ENCODE measurements at regions not wholly inside any gene's neighbourhood (a gene's known extent, or its start where the extent isn't known, plus 50 kb on each side); places are given as distances from the start of the nearest gene placed in this dataset.

GRCh38 chr1:218953386-218953785 lies 220.3 kb upstream of the LYPLAL1 start:
- DNase-seq, result no peak

- DNase-seq, result no peak
These were observed 215.7 kb upstream of the LYPLAL1 start for GRCh38 chr1:218957971-218958370.

GRCh38 chr1:218959784-218960183 lies 213.9 kb upstream of the LYPLAL1 start:
- no peak for DNase-seq

GRCh38 chr1:218964471-218965185 lies 209.1 kb upstream of the LYPLAL1 start:
- no peak for DNase-seq

GRCh38 chr1:218965821-218966220 lies 207.9 kb upstream of the LYPLAL1 start:
- DNase-seq, result no peak

- no peak for DNase-seq
These were observed 206.4 kb upstream of the LYPLAL1 start for GRCh38 chr1:218967254-218967653.

GRCh38 chr1:218967836-218968235 lies 205.8 kb upstream of the LYPLAL1 start:
- no peak for DNase-seq

- no peak for DNase-seq
These were observed 204.7 kb upstream of the LYPLAL1 start for GRCh38 chr1:218969006-218969405.

- DNase-seq, result no peak
These were observed 203.2 kb upstream of the LYPLAL1 start for GRCh38 chr1:218970397-218970990.

GRCh38 chr1:218971156-218971555 lies 202.5 kb upstream of the LYPLAL1 start:
- DNase-seq, result no peak

GRCh38 chr1:218980881-218981280 lies 192.8 kb upstream of the LYPLAL1 start:
- DNase-seq, result no peak

GRCh38 chr1:218982482-218982881 lies 191.2 kb upstream of the LYPLAL1 start:
- no peak for DNase-seq

- DNase-seq, result no peak
These were observed 190.2 kb upstream of the LYPLAL1 start for GRCh38 chr1:218983433-218983832.

GRCh38 chr1:218983848-218984247 lies 189.8 kb upstream of the LYPLAL1 start:
- DNase-seq, result no peak

GRCh38 chr1:218985424-218985984 lies 188.2 kb upstream of the LYPLAL1 start:
- DNase-seq, result no peak

GRCh38 chr1:218986816-218987215 lies 186.9 kb upstream of the LYPLAL1 start:
- no peak for DNase-seq

GRCh38 chr1:218990019-218990418 lies 183.7 kb upstream of the LYPLAL1 start:
- no peak for DNase-seq

GRCh38 chr1:218991089-218991488 lies 182.6 kb upstream of the LYPLAL1 start:
- DNase-seq, result no peak

GRCh38 chr1:218994615-218995014 lies 179.1 kb upstream of the LYPLAL1 start:
- no peak for DNase-seq

- DNase-seq, result no peak
These were observed 178.5 kb upstream of the LYPLAL1 start for GRCh38 chr1:218995091-218995665.

GRCh38 chr1:218996362-218996761 lies 177.3 kb upstream of the LYPLAL1 start:
- no peak for DNase-seq

- DNase-seq, result no peak
These were observed 173.7 kb upstream of the LYPLAL1 start for GRCh38 chr1:219000005-219000404.

GRCh38 chr1:219000631-219001030 lies 173.0 kb upstream of the LYPLAL1 start:
- no peak for DNase-seq

GRCh38 chr1:219010720-219011119 lies 163.0 kb upstream of the LYPLAL1 start:
- DNase-seq, result no peak
